Right cardiac atrium (tissue), 5 donors: ENCODE measurements at regions not wholly inside any gene's neighbourhood (a gene's known extent, or its start where the extent isn't known, plus 50 kb on each side); places are given as distances from the start of the nearest gene placed in this dataset.

Experiments
- ATAC-seq, 2 donors: fragments of 200-7000 bp; cut with Tn5 transposase; one replicate each; pipeline versions ENCODE4 v1.8.0 to v1.9.1; 2020; ENCODE audit warnings: moderate library complexity in 2 of 2, mild to moderate bottlenecking in 1 of 2
- DNase-seq, 3 donors: peaks; one replicate each; pipeline ENCODE4 v3.0.0-alpha.2; 2020
- H3K27ac ChIP-seq: one replicate; pipeline ENCODE4 v1.5.1; 2013; ENCODE audit warnings: mild to moderate bottlenecking, low read length, control low read depth, moderate library complexity
- H3K27me3 ChIP-seq: one replicate; pipeline ENCODE4 v1.6.1; 2013; ENCODE audit not compliant: control insufficient read depth, insufficient read depth
- H3K4me1 ChIP-seq: one replicate; pipeline ENCODE4 v1.6.1; 2013; ENCODE audit warnings: low read length; ENCODE audit not compliant: control insufficient read depth, insufficient read depth
- H3K4me3 ChIP-seq: one replicate; pipeline ENCODE4 v1.5.1; 2013; ENCODE audit warnings: low read length, control low read depth
- H3K9me3 ChIP-seq: one replicate; pipeline ENCODE4 v1.6.1; 2013; ENCODE audit warnings: low read length; ENCODE audit not compliant: control insufficient read depth
- WGBS: extraction: QIAGEN DNeasy Blood & Tissue Kit; methylation state at CpG from one replicate; pipeline ENCODE4 v1.1.7; 2013; 5-methylcytosine and 5-hydroxymethylcytosine counted together
- intact Hi-C, 4 donors: fragments of 100-400 bp; cut with DNase I; formaldehyde crosslinking; loops; one replicate each; pipeline versions ENCODE4 v1.11.0 to v1.14.0; 2022 to 2023
- donor health status: healthy with polysubstance abuse.
- donor health status: DM: no; HTN: yes; CAD: no.
- donor health status: DM: no; HTN: no; CAD: no.
- donor health status: DM: no; HTN: yes; CAD: no; lungs with severe emphysema.
- donor health status: DM: yes; HTN: yes; CAD: no.

DNA sequence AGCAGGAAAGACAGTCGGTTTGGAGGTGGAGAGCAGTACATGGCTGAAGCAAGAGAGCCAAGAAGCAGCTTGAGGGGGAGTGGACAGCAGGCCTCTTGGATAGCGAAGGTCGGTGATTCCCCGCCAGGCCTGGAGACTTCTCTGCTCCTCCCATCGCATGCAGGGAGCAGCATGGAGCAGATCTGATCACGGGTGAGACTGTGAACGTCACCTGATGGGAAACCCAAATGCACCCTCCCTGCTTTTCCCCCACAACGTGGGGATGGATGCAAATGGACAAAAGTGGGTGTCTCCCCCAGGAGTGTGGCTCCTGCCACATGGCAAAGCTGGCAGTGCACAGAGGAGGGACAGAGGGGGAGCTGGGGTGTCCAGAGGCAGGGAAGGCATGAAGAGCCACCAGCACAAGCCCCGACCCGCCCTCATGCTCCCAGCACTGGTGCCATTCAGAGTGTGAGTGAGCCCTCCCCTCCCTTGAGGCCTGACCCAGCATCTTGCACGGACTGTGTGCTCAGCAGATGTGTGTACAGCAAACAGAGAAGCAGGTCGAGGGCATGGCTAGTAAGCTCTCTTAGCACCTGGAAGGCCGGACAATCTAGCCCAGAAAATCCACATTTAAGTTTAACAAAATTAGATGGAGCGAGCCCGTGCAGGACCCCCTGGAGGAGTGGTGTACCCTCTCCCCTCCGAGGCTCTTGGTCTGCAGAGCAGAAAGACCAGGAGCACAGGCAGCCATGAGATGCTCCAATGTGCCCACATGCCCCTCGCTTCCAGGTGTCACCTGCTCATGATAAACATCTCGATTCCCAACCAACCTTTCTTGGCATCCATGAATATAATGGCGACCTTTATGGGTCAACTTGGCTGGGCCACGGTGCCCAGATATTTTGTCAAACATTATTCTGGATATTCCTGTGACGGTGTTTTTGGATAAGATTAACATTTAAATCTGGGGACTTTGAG lies 661.7 kb downstream of the TBC1D22A start:
- 79% methylated on average over 21 of the region's 21 CpGs for WGBS
- ATAC-seq (no peak), DNase-seq (no peak)
- no peak overlapping the region for H3K4me3 ChIP-seq
- intact Hi-C loops = no loop called here
- no peaks in the 10 kb centered on the region for H3K27me3 ChIP-seq
- H3K27ac ChIP-seq = no peak overlapping the region
- no peaks in the 10 kb centered on the region for H3K9me3 ChIP-seq
- no peaks in the 10 kb centered on the region for H3K4me1 ChIP-seq

- DNase-seq (no peak), ATAC-seq (no peak)
- Histone ChIP-seq H3K9me3 (no peaks in the 10 kb centered on the region), H3K4me1 (no peaks in the 10 kb centered on the region), H3K27me3 (no peaks in the 10 kb centered on the region), H3K4me3 (no peak overlapping the region), H3K27ac (no peak overlapping the region)
- 80% methylated on average over 9 of the region's 9 CpGs for WGBS
- intact Hi-C loops = no loop called here
Measured at GRCh38 chr22:47423266-47423665, 660.8 kb downstream of the TBC1D22A start.

DNA sequence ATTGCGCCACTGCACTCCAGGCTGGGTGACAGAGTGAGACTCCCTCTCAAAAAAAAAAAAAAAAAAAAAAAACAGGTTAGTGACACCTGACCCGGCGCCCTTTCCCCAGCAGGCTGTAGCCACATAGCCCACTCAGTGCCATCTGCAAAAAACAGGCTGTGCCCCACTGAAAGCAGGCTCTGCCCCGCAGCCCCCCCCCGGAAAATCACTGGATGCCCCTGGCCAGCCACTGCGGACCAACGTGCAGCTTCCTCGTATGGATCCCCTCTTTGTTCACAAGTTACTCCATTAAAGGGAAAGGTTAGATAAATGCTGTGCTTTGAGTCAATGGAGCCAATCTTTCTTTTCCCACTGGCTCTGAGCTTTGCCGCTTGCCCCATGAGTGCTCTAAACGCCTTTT lies 660.3 kb downstream of the TBC1D22A start:
- DNase-seq (no peak), ATAC-seq (no peak)
- H3K4me3 ChIP-seq = no peak overlapping the region
- intact Hi-C loops = no loop called here
- H3K4me1 ChIP-seq = no peaks in the 10 kb centered on the region
- H3K27ac ChIP-seq = no peak overlapping the region
- WGBS = 84% methylated on average over 10 of the region's 10 CpGs
- no peaks in the 10 kb centered on the region for H3K9me3 ChIP-seq
- no peaks in the 10 kb centered on the region for H3K27me3 ChIP-seq

- H3K4me1 ChIP-seq = no peaks in the 10 kb centered on the region
- no peak for ATAC-seq
- intact Hi-C loops = no loop called here
- no peak for DNase-seq
- H3K4me3 ChIP-seq = no peak overlapping the region
- H3K27me3 ChIP-seq = no peaks in the 10 kb centered on the region
- no peak overlapping the region for H3K27ac ChIP-seq
- H3K9me3 ChIP-seq = no peaks in the 10 kb centered on the region
- WGBS = 86% methylated on average over 9 of the region's 9 CpGs
Measured at GRCh38 chr22:47421846-47422245, 659.4 kb downstream of the TBC1D22A start.

DNA sequence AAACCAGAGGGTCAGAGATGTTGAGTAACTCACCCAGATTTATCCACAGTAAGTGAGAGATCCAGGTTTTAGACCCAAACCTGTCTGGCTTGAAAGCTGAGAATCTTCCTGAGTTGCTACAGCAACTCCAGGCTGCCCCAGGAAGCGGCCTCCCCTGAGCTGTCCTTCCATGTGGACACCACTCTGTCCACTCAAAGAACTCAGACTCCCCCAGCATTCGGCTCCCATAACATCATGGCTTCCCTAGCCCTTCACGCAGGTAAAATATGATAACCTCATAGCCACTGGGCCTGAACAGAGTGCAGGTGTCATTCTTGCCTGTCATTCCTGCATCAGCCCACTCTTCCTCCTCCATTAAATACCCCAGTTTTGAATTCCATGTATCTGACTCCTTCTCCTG lies 657.8 kb downstream of the TBC1D22A start:
- no peak overlapping the region for H3K4me3 ChIP-seq
- H3K27ac ChIP-seq = no peak overlapping the region
- DNase-seq (no peak), ATAC-seq (no peak)
- H3K9me3 ChIP-seq = no peaks in the 10 kb centered on the region
- no peaks in the 10 kb centered on the region for H3K27me3 ChIP-seq
- no peaks in the 10 kb centered on the region for H3K4me1 ChIP-seq
- intact Hi-C loops = no loop called here
- 77% methylated on average over 3 of the region's 3 CpGs for WGBS

DNA sequence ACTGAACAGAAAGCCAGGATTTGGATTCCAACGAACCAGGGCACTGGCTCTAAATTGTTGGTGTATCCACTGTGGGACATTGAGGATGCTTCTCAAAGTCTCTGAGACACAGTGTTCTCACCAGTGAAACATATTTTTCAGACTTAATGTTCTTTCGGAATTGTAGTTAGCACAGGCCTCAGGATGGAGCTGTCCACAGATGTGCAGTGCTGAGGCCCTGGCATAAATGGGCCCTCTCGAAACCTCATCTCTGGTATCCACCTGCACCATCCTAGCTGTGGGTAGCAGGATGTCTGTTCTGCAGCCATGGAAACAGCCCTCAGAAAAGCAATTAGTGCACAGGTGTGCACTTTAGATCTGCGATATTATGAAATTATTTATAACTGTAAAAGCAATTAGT lies 656.8 kb downstream of the TBC1D22A start:
- intact Hi-C loops = no loop called here
- WGBS = 63% methylated on average over 4 of the region's 4 CpGs

GRCh38 chr22:47417699-47418098 lies 655.2 kb downstream of the TBC1D22A start:
- H3K4me3 ChIP-seq = no peak overlapping the region
- H3K9me3 ChIP-seq = no peaks in the 10 kb centered on the region
- no peaks in the 10 kb centered on the region for H3K27me3 ChIP-seq
- intact Hi-C loops = no loop called here
- no peaks in the 10 kb centered on the region for H3K4me1 ChIP-seq
- ATAC-seq (no peak), DNase-seq (no peak)
- H3K27ac ChIP-seq = no peak overlapping the region
- 77% methylated on average over 2 of the region's 2 CpGs for WGBS

More for the DNA sequence above, 656.8 kb downstream of the TBC1D22A start:
- H3K27ac ChIP-seq = no peak overlapping the region
- H3K9me3 ChIP-seq = no peaks in the 10 kb centered on the region
- no peaks in the 10 kb centered on the region for H3K4me1 ChIP-seq
- H3K27me3 ChIP-seq = no peaks in the 10 kb centered on the region
- H3K4me3 ChIP-seq = no peak overlapping the region
- ATAC-seq (no peak), DNase-seq (no peak)

GRCh38 chr22:47411006-47411405 lies 648.6 kb downstream of the TBC1D22A start:
- no peaks in the 10 kb centered on the region for H3K27me3 ChIP-seq
- no peak for ATAC-seq

GRCh38 chr22:47409539-47410275 lies 647.3 kb downstream of the TBC1D22A start:
- DNase-seq = no peak
- Histone ChIP-seq H3K27ac (no peak overlapping the region), H3K4me3 (no peak overlapping the region), H3K4me1 (no peaks in the 10 kb centered on the region), H3K9me3 (no peaks in the 10 kb centered on the region), H3K27me3 (no peaks in the 10 kb centered on the region)
- 34% methylated on average over 12 of the region's 12 CpGs for WGBS
- intact Hi-C loops = no loop called here
- no peak for ATAC-seq

More at GRCh38 chr22:47411006-47411405, 648.6 kb downstream of the TBC1D22A start:
- WGBS = 81% methylated on average over 8 of the region's 8 CpGs
- Histone ChIP-seq H3K9me3 (no peaks in the 10 kb centered on the region), H3K27ac (no peak overlapping the region), H3K4me1 (no peaks in the 10 kb centered on the region), H3K4me3 (no peak overlapping the region)
- no peak for DNase-seq
- intact Hi-C loops = no loop called here

GRCh38 chr22:47408409-47408808 lies 646.0 kb downstream of the TBC1D22A start:
- DNase-seq (no peak), ATAC-seq (no peak)
- WGBS = 68% methylated on average over 7 of the region's 7 CpGs
- H3K27me3 ChIP-seq = no peaks in the 10 kb centered on the region
- H3K9me3 ChIP-seq = no peaks in the 10 kb centered on the region
- H3K4me1 ChIP-seq = no peaks in the 10 kb centered on the region
- H3K4me3 ChIP-seq = no peak overlapping the region
- intact Hi-C loops = no loop called here
- H3K27ac ChIP-seq = no peak overlapping the region

DNA sequence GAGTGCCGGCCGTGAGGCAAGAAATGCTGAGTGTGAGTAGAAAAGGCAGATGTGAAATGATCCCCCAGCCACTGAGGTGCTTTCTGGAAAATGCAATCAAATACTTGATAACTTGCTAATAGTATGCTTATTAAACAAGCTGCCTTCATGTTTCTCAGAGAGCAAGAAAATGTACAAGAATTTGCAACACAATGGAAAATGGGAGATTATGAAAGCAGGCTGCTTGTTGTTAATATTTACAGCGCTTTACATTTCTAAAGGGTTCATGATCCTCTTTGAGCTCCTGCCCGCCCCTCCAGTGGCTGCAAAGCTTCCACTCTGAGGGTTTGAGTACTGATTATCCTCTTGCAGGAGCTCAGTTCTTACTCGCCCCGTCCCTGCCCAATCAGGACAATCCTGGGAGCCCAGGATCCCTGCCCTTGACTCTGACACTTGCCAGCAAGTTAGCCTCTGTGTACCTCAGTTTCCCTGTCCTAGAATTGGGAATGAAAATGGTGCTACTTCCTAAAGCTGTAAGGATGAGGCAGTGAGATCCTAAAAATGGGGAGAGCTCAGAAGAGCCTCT lies 645.1 kb downstream of the TBC1D22A start:
- no peak overlapping the region for H3K27ac ChIP-seq

More for the DNA sequence above, 645.1 kb downstream of the TBC1D22A start:
- H3K4me1 ChIP-seq = no peaks in the 10 kb centered on the region
- H3K27me3 ChIP-seq = no peaks in the 10 kb centered on the region
- intact Hi-C loops = no loop called here
- ATAC-seq (no peak), DNase-seq (no peak)
- H3K4me3 ChIP-seq = no peak overlapping the region
- no peaks in the 10 kb centered on the region for H3K9me3 ChIP-seq
- 54% methylated on average over 6 of the region's 6 CpGs for WGBS
